HCT116 (cell line): ENCODE measurements at regions not wholly inside any gene's neighbourhood (a gene's known extent, or its start where the extent isn't known, plus 50 kb on each side); places are given as distances from the start of the nearest gene placed in this dataset.

Experiments used
- ATAC-seq: fragments of 200-7000 bp; cut with Tn5 transposase; 2 replicates; pipeline ENCODE4 v1.9.1; 2020; ENCODE audit warnings: mild to moderate bottlenecking, moderate library complexity
- BruUV-seq: library from RNA; stranded (reverse); fragments of 400-500 nt; replicated peaks from 2 replicates; lab custom pipeline; 2021; lab: Mats Ljungman, UMichigan
- CTCF ChIA-PET: fragments of 300-600 bp; sonication (Branson Sonifier 250); formaldehyde crosslinking; loops from one replicate; lab custom pipeline; 2021; ENCODE audit warnings: antibody characterized with exemption; lab: Charles Lee
- POLR2A ChIA-PET: fragments of 300-600, 350-600 bp; sonication (Branson Sonifier 250); formaldehyde crosslinking; loops from one replicate; lab custom pipeline; 2021; ENCODE audit warnings: antibody characterized with exemption; lab: Charles Lee
- RAD21 ChIA-PET, 2 experiments: fragments of 300-600 bp; sonication (Branson Sonifier 250); formaldehyde crosslinking; loops; one replicate each; lab custom pipeline; 2023; ENCODE audit warnings: low total read pairs in 2 of 2; ENCODE audit not compliant: uncharacterized antibody in 2 of 2, unreplicated experiment in 2 of 2, low non-redundant PET in 1 of 2; lab: Charles Lee
- DNase-seq: peaks from one replicate; pipeline ENCODE4 v3.0.0-alpha.2; 2010; ENCODE audit warnings: low read depth, low spot score
- H2AFZ ChIP-seq: fragments of 200-600 bp; shearing (Covaris generic), sonication (generic); 2 replicates; pipeline ENCODE4 v1.6.1; 2017; ENCODE audit warnings: low read depth, mixed run types, mixed read lengths, antibody characterized with exemption, low read length; ENCODE audit not compliant: poor library complexity, severe bottlenecking
- H3K27ac ChIP-seq: 2 replicates; pipeline ENCODE4 v1.5.1; 2012; ENCODE audit warnings: low read depth, low read length
- H3K27me3 ChIP-seq: fragments of 200-600 bp; sonication (generic); 2 replicates; pipeline ENCODE4 v1.6.1; 2016; ENCODE audit warnings: mixed run types, low read length, mixed read lengths; ENCODE audit not compliant: insufficient read depth
- H3K36me3 ChIP-seq, 2 experiments: fragments of 200-500 bp in 1 of 2; fragments of 200-600 bp in 1 of 2; sonication (Bioruptor generic) in 1 of 2; sonication (generic) in 1 of 2; 2 replicates each; pipeline versions ENCODE4 v1.5.1 to v1.6.1; 2014 to 2016; ENCODE audit warnings: low read length in 2 of 2, inconsistent platforms in 1 of 2, mixed read lengths in 1 of 2, mixed run types in 1 of 2; ENCODE audit not compliant: insufficient read depth in 2 of 2, control insufficient read depth in 1 of 2
- H3K4me1 ChIP-seq, 2 experiments: fragments of 200-600 bp in 1 of 2; sonication (generic) in 1 of 2; 2 replicates each; pipeline versions ENCODE4 v1.5.1 to v1.6.1; 2012 to 2017; ENCODE audit warnings: low read length in 2 of 2, inconsistent platforms in 1 of 2, mild to moderate bottlenecking in 1 of 2, mixed read lengths in 1 of 2, mixed run types in 1 of 2, moderate library complexity in 1 of 2; ENCODE audit not compliant: insufficient read depth in 2 of 2, control insufficient read depth in 1 of 2
- H3K4me2 ChIP-seq: fragments of 200-600 bp; sonication (generic); 2 replicates; pipeline ENCODE4 v1.6.1; 2017; ENCODE audit warnings: mixed run types, low read length, mixed read lengths
- H3K4me3 ChIP-seq, 2 experiments: fragments of 200-600 bp in 1 of 2; sonication (generic) in 1 of 2; replicated peaks in 1 of 2; 2 replicates each; pipeline ENCODE4 v1.5.1; 2011 to 2016; ENCODE audit warnings: low read length in 2 of 2, control low read depth in 1 of 2, low read depth in 1 of 2, mild to moderate bottlenecking in 1 of 2, mixed read lengths in 1 of 2, mixed run types in 1 of 2
- H3K79me2 ChIP-seq: fragments of 200-600 bp; sonication (generic); 2 replicates; pipeline ENCODE4 v1.6.1; 2017; ENCODE audit warnings: mild to moderate bottlenecking, mixed run types, low read length, moderate library complexity, mixed read lengths; ENCODE audit not compliant: insufficient read depth
- H3K9ac ChIP-seq: fragments of 200-600 bp; sonication (generic); 2 replicates; pipeline ENCODE4 v1.6.1; 2016; ENCODE audit warnings: low read length, mixed read lengths
- H3K9me2 ChIP-seq: fragments of 200-600 bp; sonication (generic), shearing (Covaris generic); 2 replicates; pipeline ENCODE4 v1.6.1; 2017; ENCODE audit warnings: mixed run types, mild to moderate bottlenecking, moderate library complexity; ENCODE audit not compliant: insufficient read depth
- H3K9me3 ChIP-seq, 2 experiments: fragments of 200-500 bp in 1 of 2; fragments of 200-600 bp in 1 of 2; sonication (Bioruptor generic) in 1 of 2; sonication (generic) in 1 of 2; 2 replicates each; pipeline ENCODE4 v1.6.1; 2014 to 2017; ENCODE audit warnings: low read length in 2 of 2, mixed read lengths in 2 of 2, inconsistent platforms in 1 of 2, low read depth in 1 of 2, mild to moderate bottlenecking in 1 of 2, mixed run types in 1 of 2, moderate library complexity in 1 of 2; ENCODE audit not compliant: control insufficient read depth in 1 of 2, insufficient read depth in 1 of 2
- H4K20me1 ChIP-seq: fragments of 200-600 bp; sonication (generic), shearing (Covaris generic); 2 replicates; pipeline ENCODE4 v1.6.1; 2017; ENCODE audit warnings: mixed run types, mild to moderate bottlenecking, moderate library complexity; ENCODE audit not compliant: insufficient read depth
- CEBPB ChIP-seq: IDR thresholded peaks from 2 replicates; pipeline ENCODE4 v1.6.1; 2012; ENCODE audit warnings: low read depth
- CTCF ChIP-seq, 3 experiments: fragments of 200-600 bp in 1 of 3; sonication (generic) in 1 of 3; IDR thresholded peaks in 2 of 3; conservative IDR thresholded peaks in 1 of 3; 2 replicates each; pipeline ENCODE4 v1.5.1; 2012 to 2017; ENCODE audit warnings: low read depth in 2 of 3, low read length in 2 of 3, antibody characterized with exemption in 1 of 3, borderline replicate concordance in 1 of 3, control low read depth in 1 of 3, mild to moderate bottlenecking in 1 of 3, mixed read lengths in 1 of 3, mixed run types in 1 of 3, moderate library complexity in 1 of 3; ENCODE audit not compliant: insufficient read depth in 1 of 3
- ELF1 ChIP-seq: IDR thresholded peaks from 2 replicates; pipeline ENCODE4 v1.6.1; 2012; ENCODE audit warnings: low read depth, borderline replicate concordance
- EZH2 ChIP-seq: fragments of 200-600 bp; sonication (generic); IDR thresholded peaks from 2 replicates; pipeline ENCODE4 v1.6.1; 2017; ENCODE audit warnings: antibody characterized with exemption, mixed run types
- FOSL1 ChIP-seq: IDR thresholded peaks from 2 replicates; pipeline ENCODE4 v1.6.1; 2012; ENCODE audit warnings: low read depth
- MAX ChIP-seq: IDR thresholded peaks from 2 replicates; pipeline ENCODE4 v1.6.1; 2012
- POLR2AphosphoS5 ChIP-seq: IDR thresholded peaks from 2 replicates; pipeline ENCODE4 v1.6.1; 2011; ENCODE audit warnings: mild to moderate bottlenecking, low read depth, low read length, moderate library complexity
- RAD21 ChIP-seq: IDR thresholded peaks from 2 replicates; pipeline ENCODE4 v1.6.1; 2012; ENCODE audit warnings: low read depth, mild to moderate bottlenecking
- REST ChIP-seq: IDR thresholded peaks from 2 replicates; pipeline ENCODE4 v1.6.1; 2012; ENCODE audit warnings: low read depth
- SIN3A ChIP-seq: IDR thresholded peaks from 2 replicates; pipeline ENCODE4 v1.6.1; 2012; ENCODE audit warnings: low read depth
- ZNF274 ChIP-seq: fragments of 200-500 bp; sonication (Bioruptor generic); IDR thresholded peaks from 2 replicates; pipeline ENCODE4 v1.6.1; 2014; ENCODE audit warnings: mild to moderate bottlenecking, low read depth, low read length, inconsistent platforms
- intact Hi-C: fragments of 100-400 bp; cut with micrococcal nuclease; formaldehyde crosslinking; loops from 2 replicates; pipeline ENCODE4 v1.10.0; 2022

- no peak for TF ChIP-seq POLR2AphosphoS5
- TF ChIP-seq ZNF274 = no peak
- TF ChIP-seq MAX = no peak
- TF ChIP-seq EZH2 = no peak
- no peak for TF ChIP-seq ELF1
- TF ChIP-seq REST = no peak
- TF ChIP-seq RAD21 = no peak
- TF ChIP-seq CEBPB = no peak
- no peak for TF ChIP-seq FOSL1
- no peak for TF ChIP-seq SIN3A
- TF ChIP-seq CTCF (IDR thresholded peaks at IDR 0.05 in 2 of 3, conservative IDR thresholded peaks at IDR 0.05 in 1 of 3; ENCODE audit: borderline replicate concordance in 1 of 3, insufficient read depth in 1 of 3, low read depth in 2 of 3, low read length in 2 of 3) = no peak
- TF ChIP-seq, all 23 proteins: peak for 0
- intact Hi-C loops = no loop called here
- no peaks in the 10 kb centered on the region for H4K20me1 ChIP-seq
- H3K9me3 ChIP-seq = no peaks in the 10 kb centered on the region
- ATAC-seq = no peak
- POLR2A ChIA-PET = no interaction called here
- no peak overlapping the region for H3K9ac ChIP-seq
- CTCF ChIA-PET = no interaction called here
- no peaks in the 10 kb centered on the region for H3K4me1 ChIP-seq
- no peaks in the 10 kb centered on the region for H3K79me2 ChIP-seq
- no peak overlapping the region for H2AFZ ChIP-seq
- H3K4me2 ChIP-seq = no peak overlapping the region
- H3K27ac ChIP-seq = no peak overlapping the region
- no peak overlapping the region for H3K4me3 ChIP-seq
- DNase-seq = no peak
- RAD21 ChIA-PET = no interaction called here
- BruUV-seq = no TSS peak
- peaks cover 3% of the 10 kb centered on the region; the same call in 1 of the 2 replicates for H3K27me3 ChIP-seq
- no peaks in the 10 kb centered on the region for H3K9me2 ChIP-seq
- H3K36me3 ChIP-seq = no peaks in the 10 kb centered on the region
These were observed 646.6 kb upstream of the USP24 start for GRCh38 chr1:55861676-55862340.
